ENCODE measurements at regions not wholly inside any gene's neighbourhood (a gene's known extent, or its start where the extent isn't known, plus 50 kb on each side); places are given as distances from the start of the nearest gene placed in this dataset.

- H3T11ph ChIP-seq (ENCODE audit: low read length): no peak overlapping the region
- H3K9ac ChIP-seq (ENCODE audit: extremely low read depth, insufficient read length, low read length): no peak overlapping the region
- no peaks in the 10 kb centered on the region; the same call in 1 of the 2 replicates for H3K4me1 ChIP-seq (ENCODE audit: insufficient read depth, low read length)
- no peaks in the 10 kb centered on the region for H3K9me3 Mint-ChIP-seq
- no peak overlapping the region for H3K4me3 Mint-ChIP-seq
- H3K4me1 Mint-ChIP-seq: no peaks in the 10 kb centered on the region
- no peak overlapping the region for H2BK20ac ChIP-seq (ENCODE audit: low read depth, low read length, poor library complexity, severe bottlenecking)
- no peak for DNase-seq
- H3K23ac ChIP-seq (ENCODE audit: insufficient read length, low read depth, low read length): no peak overlapping the region
- H2BK12ac ChIP-seq (ENCODE audit: insufficient read length, low read depth, low read length): no peak overlapping the region
- no peak overlapping the region for H2AK5ac ChIP-seq (ENCODE audit: insufficient read length, low read length)
- no peak overlapping the region for H2AFZ ChIP-seq (ENCODE audit: low read length)
- no peaks in the 10 kb centered on the region for H3K23me2 ChIP-seq (ENCODE audit: insufficient read length, low read depth, low read length, poor library complexity, severe bottlenecking)
- H2BK5ac ChIP-seq (ENCODE audit: insufficient read length, low read length): no peak overlapping the region
- H4K8ac ChIP-seq (replicated peaks; ENCODE audit: insufficient read length, low read depth, low read length): no peak overlapping the region
- no peaks in the 10 kb centered on the region for H3K9me3 ChIP-seq (ENCODE audit: control insufficient read depth, low read depth, low read length)
- H3K18ac ChIP-seq (ENCODE audit: insufficient read length, low read depth, low read length): no peak overlapping the region
- H3K27ac Mint-ChIP-seq: no peak overlapping the region
- H3K27me3 Mint-ChIP-seq (ENCODE audit: low read depth): no peaks in the 10 kb centered on the region; the same call in 1 of the 2 replicates
- H3K79me2 ChIP-seq (ENCODE audit: insufficient read depth, low read length): no peaks in the 10 kb centered on the region
- TF ChIP-seq CTCF (conservative IDR thresholded peaks at IDR 0.05): no peak
- no peak overlapping the region for H2BK15ac ChIP-seq (ENCODE audit: low read depth, low read length)
- no peaks in the 10 kb centered on the region for H3K79me1 ChIP-seq (ENCODE audit: insufficient read depth, low read depth, low read length, poor library complexity, severe bottlenecking)
- no peaks in the 10 kb centered on the region for H3K27me3 ChIP-seq (ENCODE audit: insufficient read depth, low read length)
- H3K4me2 ChIP-seq (ENCODE audit: insufficient read depth, insufficient read length, low read length): no peak overlapping the region
- no peaks in the 10 kb centered on the region for H4K20me1 ChIP-seq (ENCODE audit: control insufficient read depth, insufficient read depth, insufficient read length)
- H2BK120ac ChIP-seq (ENCODE audit: low read depth, low read length, poor library complexity, severe bottlenecking): no peak overlapping the region
- no peak overlapping the region for H3K27ac ChIP-seq (ENCODE audit: insufficient read length, low read depth, low read length)
- no peak overlapping the region for H3K14ac ChIP-seq (ENCODE audit: insufficient read depth, low read length)
- H4K91ac ChIP-seq (ENCODE audit: insufficient read length, low read depth, low read length): no peak overlapping the region
- no peak overlapping the region for H4K5ac ChIP-seq (ENCODE audit: insufficient read length, low read depth, low read length)
- no peak overlapping the region for H3K56ac ChIP-seq (ENCODE audit: insufficient read length, low read depth, low read length)
- H3K36me3 Mint-ChIP-seq (ENCODE audit: insufficient read depth in 1 of 3, low read depth in 3 of 3): no peaks in the 10 kb centered on the region; a peak in 1 of 7 replicates
- H3K4ac ChIP-seq (ENCODE audit: low read depth, low read length): no peak overlapping the region
Measured at GRCh38 chr11:110985547-110985946, 260.0 kb upstream of the POU2AF2 start.
